Glutamatergic neuron (in vitro differentiated cells): ENCODE measurements at regions not wholly inside any gene's neighbourhood (a gene's known extent, or its start where the extent isn't known, plus 50 kb on each side); places are given as distances from the start of the nearest gene placed in this dataset.

Source experiments
- DNase-seq: peaks from one replicate; pipeline ENCODE4 v3.0.0; 2022
- H3K27ac Mint-ChIP-seq: one replicate; pipeline ENCODE4 v1.8.0; 2020; ENCODE audit warnings: mild to moderate bottlenecking, mixed read lengths, inconsistent platforms; ENCODE audit not compliant: unreplicated experiment
- H3K27me3 Mint-ChIP-seq: one replicate; pipeline ENCODE4 v1.8.0; 2020; ENCODE audit warnings: mild to moderate bottlenecking, moderate library complexity, mixed read lengths, inconsistent platforms; ENCODE audit not compliant: unreplicated experiment
- H3K36me3 Mint-ChIP-seq: one replicate; pipeline ENCODE4 v1.8.0; 2020; ENCODE audit warnings: mild to moderate bottlenecking, mixed read lengths, inconsistent platforms; ENCODE audit not compliant: unreplicated experiment
- H3K4me1 Mint-ChIP-seq: one replicate; pipeline ENCODE4 v1.8.0; 2020; ENCODE audit warnings: mild to moderate bottlenecking, low read depth, mixed read lengths, inconsistent platforms; ENCODE audit not compliant: unreplicated experiment
- H3K4me3 Mint-ChIP-seq: one replicate; pipeline ENCODE4 v1.8.0; 2020; ENCODE audit warnings: mild to moderate bottlenecking, mixed read lengths, inconsistent platforms; ENCODE audit not compliant: unreplicated experiment
- H3K9me3 Mint-ChIP-seq: one replicate; pipeline ENCODE4 v1.8.0; 2020; ENCODE audit warnings: mild to moderate bottlenecking, moderate library complexity, mixed read lengths, inconsistent platforms; ENCODE audit not compliant: unreplicated experiment
- TF ChIP-seq, protein P1 (sequence below): fragments of 200-600 bp; sonication (generic); IDR thresholded peaks from one replicate; pipeline ENCODE4 v1.5.0; 2021; ENCODE audit not compliant: partially characterized antibody, unreplicated experiment

DNA sequence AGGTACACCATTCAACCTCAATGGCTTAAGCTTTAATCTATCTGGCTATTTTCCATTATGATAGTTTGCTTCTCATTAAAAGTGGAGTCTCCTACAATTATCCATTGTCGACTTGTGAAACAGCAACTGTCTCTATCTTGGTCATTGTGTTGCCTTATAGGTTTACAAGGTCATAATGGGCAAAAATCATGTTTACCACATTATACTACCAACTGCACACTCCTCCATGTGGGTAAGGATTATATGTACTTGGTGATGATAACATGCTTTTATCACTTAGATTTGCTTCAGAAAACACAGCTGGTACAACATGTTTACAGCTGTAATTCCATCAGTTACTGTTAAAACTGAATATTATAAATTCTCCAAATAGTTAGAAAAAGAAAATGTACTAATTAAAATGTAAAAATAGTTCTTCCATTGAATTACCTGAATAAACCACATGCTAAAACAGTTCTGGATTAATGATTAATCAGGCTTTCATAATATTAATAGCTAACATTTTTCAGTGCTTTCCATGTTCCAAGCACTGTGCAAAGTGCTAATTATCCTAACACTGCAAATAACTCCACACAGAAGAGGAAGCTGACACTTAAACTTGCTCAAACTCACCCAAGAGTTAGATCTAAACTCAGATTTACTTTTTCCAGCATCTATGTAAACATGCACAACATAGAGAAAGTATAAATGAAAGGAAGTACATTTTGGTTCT, 96.7 kb downstream of the OGFRL1 start:
- Mint-ChIP-seq H3K4me3 (no peak overlapping the region), H3K27me3 (peaks cover 3% of the 10 kb centered on the region), H3K9me3 (peaks cover 2% of the 10 kb centered on the region), H3K4me1 (peaks cover 22% of the 10 kb centered on the region), H3K27ac (no peak overlapping the region), H3K36me3 (no peaks in the 10 kb centered on the region)
- TF ChIP-seq, protein P1, sequence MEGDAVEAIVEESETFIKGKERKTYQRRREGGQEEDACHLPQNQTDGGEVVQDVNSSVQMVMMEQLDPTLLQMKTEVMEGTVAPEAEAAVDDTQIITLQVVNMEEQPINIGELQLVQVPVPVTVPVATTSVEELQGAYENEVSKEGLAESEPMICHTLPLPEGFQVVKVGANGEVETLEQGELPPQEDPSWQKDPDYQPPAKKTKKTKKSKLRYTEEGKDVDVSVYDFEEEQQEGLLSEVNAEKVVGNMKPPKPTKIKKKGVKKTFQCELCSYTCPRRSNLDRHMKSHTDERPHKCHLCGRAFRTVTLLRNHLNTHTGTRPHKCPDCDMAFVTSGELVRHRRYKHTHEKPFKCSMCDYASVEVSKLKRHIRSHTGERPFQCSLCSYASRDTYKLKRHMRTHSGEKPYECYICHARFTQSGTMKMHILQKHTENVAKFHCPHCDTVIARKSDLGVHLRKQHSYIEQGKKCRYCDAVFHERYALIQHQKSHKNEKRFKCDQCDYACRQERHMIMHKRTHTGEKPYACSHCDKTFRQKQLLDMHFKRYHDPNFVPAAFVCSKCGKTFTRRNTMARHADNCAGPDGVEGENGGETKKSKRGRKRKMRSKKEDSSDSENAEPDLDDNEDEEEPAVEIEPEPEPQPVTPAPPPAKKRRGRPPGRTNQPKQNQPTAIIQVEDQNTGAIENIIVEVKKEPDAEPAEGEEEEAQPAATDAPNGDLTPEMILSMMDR: no peak
- DNase-seq: no peak

DNA sequence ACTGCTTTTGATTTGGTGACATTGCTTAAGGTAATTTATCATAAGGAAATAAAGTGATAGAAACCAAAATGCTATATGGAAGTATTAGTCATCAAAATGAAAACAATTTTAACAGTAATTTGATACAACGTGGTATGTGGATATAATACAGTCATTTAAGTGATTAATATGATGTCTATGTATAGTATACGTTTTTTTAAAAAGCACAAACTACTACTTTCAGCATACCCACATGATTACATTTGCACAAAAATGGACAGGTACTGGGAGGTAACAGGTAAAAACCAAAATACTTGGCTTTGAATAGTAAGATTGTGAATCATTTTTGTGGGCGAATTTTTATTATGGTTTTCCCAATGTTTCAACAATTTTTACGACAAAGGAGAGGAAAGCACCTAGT, 97.6 kb downstream of the OGFRL1 start:
- Mint-ChIP-seq H3K9me3 (no peaks in the 10 kb centered on the region), H3K27ac (no peak overlapping the region), H3K27me3 (no peaks in the 10 kb centered on the region), H3K36me3 (no peaks in the 10 kb centered on the region), H3K4me1 (peaks cover 15% of the 10 kb centered on the region), H3K4me3 (no peak overlapping the region)
- TF ChIP-seq, protein P1: no peak
- no peak for DNase-seq

DNA sequence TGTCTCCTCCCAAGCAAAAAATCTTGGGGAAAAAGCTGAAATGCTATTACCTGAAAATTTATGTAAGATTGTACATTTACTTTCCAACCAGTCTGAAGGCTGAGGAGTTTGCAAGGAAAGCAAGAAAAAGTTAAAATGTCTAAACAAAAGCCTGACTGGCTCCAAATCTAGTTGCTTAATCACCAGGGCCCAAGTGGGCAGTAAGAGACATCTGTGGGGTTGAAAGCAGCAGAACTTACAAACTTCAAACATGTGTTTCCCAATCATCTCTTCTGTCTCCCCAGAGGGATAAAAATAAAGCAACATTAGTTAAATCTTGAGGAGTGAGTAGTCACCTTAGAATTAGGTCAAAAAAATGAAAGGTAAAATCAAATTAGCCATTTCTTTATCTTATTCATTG, 98.6 kb downstream of the OGFRL1 start:
- H3K27ac Mint-ChIP-seq: no peak overlapping the region
- H3K4me3 Mint-ChIP-seq: no peak overlapping the region
- peaks cover 15% of the 10 kb centered on the region for H3K4me1 Mint-ChIP-seq
- TF ChIP-seq, protein P1: no peak
- H3K27me3 Mint-ChIP-seq: no peaks in the 10 kb centered on the region
- DNase-seq: no peak
- peaks cover 2% of the 10 kb centered on the region for H3K9me3 Mint-ChIP-seq
- H3K36me3 Mint-ChIP-seq: no peaks in the 10 kb centered on the region

DNA sequence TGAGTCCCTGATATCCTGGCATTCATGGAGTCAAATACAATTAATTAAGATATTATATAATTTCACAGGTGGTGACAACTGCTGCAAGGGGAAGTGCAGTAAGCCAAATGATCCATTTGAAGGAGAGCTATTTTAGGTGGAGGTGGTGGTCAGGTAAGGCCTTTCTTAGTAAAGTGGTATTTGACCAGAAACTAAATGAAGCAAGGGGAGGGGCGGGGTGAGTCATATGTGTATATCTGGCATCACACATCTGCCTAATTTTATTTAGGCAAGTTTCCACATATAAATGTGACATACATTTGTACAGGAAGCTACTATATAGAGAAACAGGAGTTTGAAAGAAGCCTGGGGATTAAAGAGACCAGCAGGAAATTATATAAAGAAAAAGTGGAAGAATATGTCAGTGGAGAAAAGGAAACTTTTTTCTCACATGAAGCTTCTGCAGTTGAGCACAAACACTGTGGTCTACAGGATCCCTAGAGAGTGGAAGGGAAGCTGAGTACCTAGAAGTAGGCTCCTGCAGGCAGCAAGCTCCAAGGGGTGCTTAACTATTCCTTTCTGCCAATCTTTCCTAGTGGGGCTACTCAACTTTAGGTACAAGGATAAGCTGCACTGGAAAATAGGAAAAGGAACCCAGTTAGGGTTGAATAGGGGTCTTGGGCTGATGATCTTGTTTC, 99.6 kb downstream of the OGFRL1 start:
- Mint-ChIP-seq H3K27ac (no peak overlapping the region), H3K27me3 (no peaks in the 10 kb centered on the region), H3K4me3 (no peak overlapping the region), H3K9me3 (peaks cover 2% of the 10 kb centered on the region), H3K36me3 (no peaks in the 10 kb centered on the region), H3K4me1 (peaks cover 15% of the 10 kb centered on the region)
- TF ChIP-seq, protein P1: no peak
- DNase-seq: no peak

DNA sequence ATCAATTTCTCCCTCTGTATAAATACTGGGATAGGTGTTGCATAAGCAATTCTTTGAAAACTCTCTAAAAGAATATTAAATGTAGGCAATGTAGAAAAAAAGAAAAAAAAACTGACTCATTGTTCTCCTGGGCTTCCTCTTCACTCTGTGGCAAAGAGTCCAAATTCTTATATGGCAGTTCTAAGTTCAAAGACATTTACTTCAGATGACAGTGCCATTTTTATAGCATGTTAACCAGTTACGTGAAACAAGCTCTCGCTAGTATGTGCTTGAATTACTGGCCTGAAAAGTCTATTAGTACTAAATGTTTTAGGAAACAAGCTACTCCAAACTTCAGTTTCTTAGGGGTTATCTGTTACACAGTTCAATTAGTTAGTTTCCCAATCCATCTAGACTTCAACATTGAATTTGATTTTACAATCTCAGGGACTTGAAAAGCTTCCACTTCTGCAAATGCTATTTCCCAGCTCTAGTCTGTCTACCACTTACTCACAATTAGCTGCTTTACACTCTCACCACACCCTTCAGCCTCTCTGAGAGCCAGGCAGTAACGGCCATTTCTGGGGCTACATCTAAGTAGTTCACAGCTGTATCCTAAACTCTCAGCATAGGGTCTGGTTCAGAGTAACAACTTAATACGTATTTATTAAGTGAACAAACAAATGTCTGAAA, 100.4 kb downstream of the OGFRL1 start:
- Mint-ChIP-seq H3K4me1 (peaks cover 15% of the 10 kb centered on the region), H3K27ac (no peak overlapping the region), H3K36me3 (no peaks in the 10 kb centered on the region), H3K4me3 (no peak overlapping the region), H3K27me3 (no peaks in the 10 kb centered on the region), H3K9me3 (peaks cover 2% of the 10 kb centered on the region)
- TF ChIP-seq, protein P1: no peak
- no peak for DNase-seq
